IMR-90 (cell line): ENCODE measurements at regions not wholly inside any gene's neighbourhood (a gene's known extent, or its start where the extent isn't known, plus 50 kb on each side); places are given as distances from the start of the nearest gene placed in this dataset.

Experiments used
- ATAC-seq: fragments of 200-7000 bp; cut with Tn5 transposase; 2 replicates; pipeline ENCODE4 v1.9.1; 2020; ENCODE audit warnings: low read depth, mild to moderate bottlenecking, moderate library complexity
- BruUV-seq: library from RNA; stranded (reverse); fragments of 400-500 nt; replicated peaks from 2 replicates; lab custom pipeline; 2021; lab: Mats Ljungman, UMichigan
- CTCF ChIA-PET: fragments of 300-600 bp; formaldehyde crosslinking; extraction: SDS; loops from one replicate; lab custom pipeline; 2021; ENCODE audit warnings: antibody characterized with exemption; lab: Yijun Ruan, JAX
- POLR2A ChIA-PET: fragments of 300-600 bp; sonication (Branson Sonifier 250); formaldehyde crosslinking; loops from one replicate; lab custom pipeline; 2022; ENCODE audit warnings: antibody characterized with exemption; ENCODE audit not compliant: unreplicated experiment; lab: Charles Lee
- DNase-seq: peaks from one replicate; pipeline ENCODE4 v3.0.0; 2013
- H2AFZ ChIP-seq: replicated peaks from 2 replicates; pipeline ENCODE3; 2013; ENCODE audit warnings: low read length, mild to moderate bottlenecking; ENCODE audit not compliant: poor library complexity
- H2AK5ac ChIP-seq: 2 replicates; pipeline ENCODE4 v1.6.1; 2013; ENCODE audit warnings: low read depth, low read length, inconsistent platforms
- H2AK9ac ChIP-seq: replicated peaks from 2 replicates; pipeline ENCODE3; 2013; ENCODE audit warnings: mild to moderate bottlenecking, low read depth, low read length, moderate library complexity; ENCODE audit not compliant: poor library complexity
- H2BK120ac ChIP-seq: 2 replicates; pipeline ENCODE4 v1.6.1; 2013; ENCODE audit warnings: low read depth, low read length, inconsistent platforms
- H2BK15ac ChIP-seq: 3 replicates; pipeline ENCODE4 v1.6.1; 2013; ENCODE audit warnings: low read depth, low read length, inconsistent platforms
- H2BK20ac ChIP-seq: 2 replicates; pipeline ENCODE4 v1.6.1; 2013; ENCODE audit warnings: low read depth, mild to moderate bottlenecking, inconsistent platforms, low read length, moderate library complexity
- H2BK5ac ChIP-seq: 2 replicates; pipeline ENCODE4 v1.6.1; 2013; ENCODE audit warnings: mild to moderate bottlenecking, low read depth, low read length, inconsistent platforms; ENCODE audit not compliant: poor library complexity, severe bottlenecking
- H3K14ac ChIP-seq: replicated peaks from 2 replicates; pipeline ENCODE4 v1.6.1; 2013; ENCODE audit warnings: low read depth, low read length, inconsistent platforms
- H3K18ac ChIP-seq: 2 replicates; pipeline ENCODE4 v1.6.1; 2013; ENCODE audit warnings: low read depth, low read length, control low read depth
- H3K23ac ChIP-seq: 2 replicates; pipeline ENCODE4 v1.6.1; 2013; ENCODE audit warnings: low read depth, low read length, inconsistent platforms
- H3K27ac ChIP-seq: 2 replicates; pipeline ENCODE4 v1.5.1; 2013; ENCODE audit warnings: mild to moderate bottlenecking, control low read depth, low read length; ENCODE audit not compliant: insufficient read depth
- H3K27me3 ChIP-seq: 2 replicates; pipeline ENCODE4 v1.6.1; 2013; ENCODE audit warnings: low read length; ENCODE audit not compliant: control insufficient read depth, insufficient read depth
- H3K36me3 ChIP-seq: 2 replicates; pipeline ENCODE4 v1.6.1; 2013; ENCODE audit warnings: low read length, mixed read lengths; ENCODE audit not compliant: control insufficient read depth, insufficient read depth
- H3K4ac ChIP-seq: 2 replicates; pipeline ENCODE4 v1.6.1; 2013; ENCODE audit warnings: low read depth, low read length, inconsistent platforms
- H3K4me1 ChIP-seq: 2 replicates; pipeline ENCODE4 v1.6.1; 2013; ENCODE audit warnings: low read length, mixed read lengths; ENCODE audit not compliant: control insufficient read depth, insufficient read depth
- H3K4me2 ChIP-seq: 2 replicates; pipeline ENCODE4 v1.6.1; 2013; ENCODE audit warnings: low read depth, mild to moderate bottlenecking, control low read depth, low read length, moderate library complexity
- H3K4me3 ChIP-seq: 2 replicates; pipeline ENCODE4 v1.5.1; 2013; ENCODE audit warnings: low read depth, mild to moderate bottlenecking, control low read depth, low read length, moderate library complexity; ENCODE audit not compliant: insufficient read depth
- H3K56ac ChIP-seq: 2 replicates; pipeline ENCODE4 v1.6.1; 2013; ENCODE audit warnings: low read length, inconsistent platforms; ENCODE audit not compliant: insufficient read depth; ENCODE audit errors: extremely low read depth
- H3K79me1 ChIP-seq, 2 experiments: 2 replicates each; pipeline ENCODE4 v1.6.1; 2013; ENCODE audit warnings: low read length in 2 of 2, inconsistent platforms in 1 of 2, low read depth in 1 of 2
- H3K9ac ChIP-seq: 2 replicates; pipeline ENCODE4 v1.6.1; 2013; ENCODE audit warnings: low read depth, low read length, control low read depth
- H3K9me1 ChIP-seq: 2 replicates; pipeline ENCODE4 v1.6.1; 2013; ENCODE audit warnings: low read length, inconsistent platforms; ENCODE audit not compliant: insufficient read depth
- H3K9me3 ChIP-seq: 2 replicates; pipeline ENCODE4 v1.6.1; 2013; ENCODE audit warnings: low read length; ENCODE audit not compliant: control insufficient read depth, insufficient read depth
- H4K20me1 ChIP-seq: 2 replicates; pipeline ENCODE4 v1.6.1; 2013; ENCODE audit warnings: low read length, inconsistent platforms; ENCODE audit not compliant: insufficient read depth
- H4K5ac ChIP-seq: 2 replicates; pipeline ENCODE4 v1.6.1; 2013; ENCODE audit warnings: mild to moderate bottlenecking, low read depth, low read length, control low read depth
- H4K8ac ChIP-seq, 2 experiments: 2 replicates each; pipeline ENCODE4 v1.6.1; 2013; ENCODE audit warnings: low read depth in 2 of 2, low read length in 2 of 2, control low read depth in 1 of 2, inconsistent platforms in 1 of 2
- H4K91ac ChIP-seq: 2 replicates; pipeline ENCODE4 v1.6.1; 2013; ENCODE audit warnings: low read depth, low read length, inconsistent platforms; ENCODE audit not compliant: insufficient read depth
- CEBPB ChIP-seq: IDR thresholded peaks from 2 replicates; pipeline ENCODE4 v1.6.1; 2012; ENCODE audit warnings: low read depth, low read length, improper control_type of control experiment
- CHD1 ChIP-seq: IDR thresholded peaks from 2 replicates; pipeline ENCODE4 v1.6.1; 2012; ENCODE audit warnings: low read depth, low read length, improper control_type of control experiment
- CTCF ChIP-seq: conservative IDR thresholded peaks from 2 replicates; pipeline ENCODE4 v1.5.1; 2012; ENCODE audit warnings: mild to moderate bottlenecking, low read depth, low read length, improper control_type of control experiment
- ELK1 ChIP-seq: fragments of 150-350 bp; IDR thresholded peaks from 2 replicates; pipeline ENCODE4 v1.6.1; 2016; ENCODE audit warnings: low read depth, mild to moderate bottlenecking, low read length, moderate library complexity, borderline replicate concordance
- FOS ChIP-seq: fragments of 150-350 bp; IDR thresholded peaks from 2 replicates; pipeline ENCODE4 v1.6.1; 2016; ENCODE audit warnings: low read depth, low read length
- MAFK ChIP-seq: IDR thresholded peaks from 2 replicates; pipeline ENCODE4 v1.6.1; 2012; ENCODE audit warnings: low read depth, low read length, improper control_type of control experiment
- MAZ ChIP-seq: IDR thresholded peaks from 2 replicates; pipeline ENCODE4 v1.6.1; 2012; ENCODE audit warnings: low read depth, mild to moderate bottlenecking, low read length, improper control_type of control experiment, moderate library complexity, borderline replicate concordance
- MXI1 ChIP-seq: IDR thresholded peaks from 2 replicates; pipeline ENCODE4 v1.6.1; 2012; ENCODE audit warnings: low read depth, mild to moderate bottlenecking, low read length, moderate library complexity, borderline replicate concordance
- NFE2L2 ChIP-seq: fragments of 150-350 bp; IDR thresholded peaks from 2 replicates; pipeline ENCODE4 v1.6.1; 2016; ENCODE audit warnings: low read depth, mild to moderate bottlenecking, low read length
- POLR2A ChIP-seq: IDR thresholded peaks from 2 replicates; pipeline ENCODE4 v1.6.1; 2012; ENCODE audit warnings: mild to moderate bottlenecking, low read depth, low read length
- RAD21 ChIP-seq: IDR thresholded peaks from 2 replicates; pipeline ENCODE4 v1.6.1; 2012; ENCODE audit warnings: low read length, improper control_type of control experiment
- RCOR1 ChIP-seq: IDR thresholded peaks from 2 replicates; pipeline ENCODE4 v1.6.1; 2012; ENCODE audit warnings: mild to moderate bottlenecking, low read length, improper control_type of control experiment; ENCODE audit not compliant: insufficient replicate concordance
- RFX5 ChIP-seq: IDR thresholded peaks from 2 replicates; pipeline ENCODE4 v1.8.0; 2012; ENCODE audit warnings: low read depth, mild to moderate bottlenecking, low read length, moderate library complexity
- SMC3 ChIP-seq: fragments of 150-350 bp; IDR thresholded peaks from 2 replicates; pipeline ENCODE4 v1.6.1; 2016; ENCODE audit warnings: low read depth, mild to moderate bottlenecking, antibody characterized with exemption, low read length, moderate library complexity
- USF2 ChIP-seq: fragments of 150-350 bp; IDR thresholded peaks from 2 replicates; pipeline ENCODE4 v1.6.1; 2017; ENCODE audit warnings: mild to moderate bottlenecking, antibody characterized with exemption, low read length, low read depth
- WGBS, 2 experiments: methylation state at CpG; one replicate each; pipeline versions ENCODE4 v1.1.5 to v1.1.7; 2013; ENCODE audit warnings: missing lambda C conversion rate in 2 of 2; ENCODE audit not compliant: insufficient read length in 1 of 2; ENCODE audit errors: extremely low coverage in 2 of 2; 5-methylcytosine and 5-hydroxymethylcytosine counted together
- dilution Hi-C: fragments of 300-500 bp; cut with HindIII; formaldehyde crosslinking; loops from one replicate; pipeline ENCODE4 v1.14.3; 2018; ENCODE audit warnings: low sequenced_read_pairs; ENCODE audit not compliant: unreplicated experiment
- in situ Hi-C: fragments of 300-500 bp; cut with MboI; formaldehyde crosslinking; loops from 3 replicates; pipeline ENCODE4 v1.14.3; 2019; ENCODE audit warnings: low sequenced_read_pairs, inconsistent platforms, mixed read lengths
- intact Hi-C: fragments of 100-400 bp; cut with micrococcal nuclease; formaldehyde crosslinking; loops from 2 replicates; pipeline ENCODE4 v1.10.0; 2022

- 0 out of 3 replicates have a peak overlapping the region, but pooled peaks have one; percentile 18 for H2BK15ac ChIP-seq
- no peaks in the 10 kb centered on the region for H3K79me1 ChIP-seq
- no peaks in the 10 kb centered on the region for H3K9me1 ChIP-seq
- no peaks in the 10 kb centered on the region for H4K20me1 ChIP-seq
- no peak overlapping the region; the same call in 1 of the 2 replicates for H3K14ac ChIP-seq
- CTCF ChIA-PET = no interaction called here
- H4K5ac ChIP-seq = no peak overlapping the region
- no peak overlapping the region for H3K23ac ChIP-seq
- no peak overlapping the region for H3K9ac ChIP-seq
- H3K4me3 ChIP-seq = no peak overlapping the region
- no peaks in the 10 kb centered on the region for H3K36me3 ChIP-seq
- intact Hi-C loops = no loop called here
- H3K4ac ChIP-seq = no peak overlapping the region
- no peaks in the 10 kb centered on the region for H3K9me3 ChIP-seq
- H3K27ac ChIP-seq = no peak overlapping the region
- no peak overlapping the region for H2AFZ ChIP-seq
- ATAC-seq (no peak), DNase-seq (no peak)
- H2BK20ac ChIP-seq = peak overlapping the region; percentile 47; the same call in 1 of the 2 replicates
- no peak overlapping the region; the same call in 1 of the 2 replicates for H4K91ac ChIP-seq
- in situ Hi-C loops = no loop called here
- H3K4me2 ChIP-seq = no peak overlapping the region
- no peak overlapping the region for H3K56ac ChIP-seq
- H2AK9ac ChIP-seq = no peak overlapping the region
- H2AK5ac ChIP-seq = 0 out of 2 replicates have a peak overlapping the region, but pooled peaks have one; percentile 21
- no TSS peak for BruUV-seq
- POLR2A ChIA-PET = no interaction called here
- H4K8ac ChIP-seq = no peak overlapping the region
- H3K18ac ChIP-seq = no peak overlapping the region
- no peak overlapping the region for H2BK5ac ChIP-seq
- H3K27me3 ChIP-seq = no peaks in the 10 kb centered on the region; the same call in 1 of the 2 replicates
- dilution Hi-C loops = no loop called here
- no peak overlapping the region; the same call in 1 of the 2 replicates for H2BK120ac ChIP-seq
- WGBS, 2 experiments = no CpG with 5 or more reads among the region's 3 CpGs
- peaks cover 7% of the 10 kb centered on the region; the same call in 1 of the 2 replicates for H3K4me1 ChIP-seq
- TF ChIP-seq ELK1 (no peak), NFE2L2 (no peak), CHD1 (no peak), MAFK (no peak), MXI1 (no peak), CEBPB (no peak), POLR2A (no peak), USF2 (no peak), RAD21 (no peak), RFX5 (no peak), FOS (no peak), CTCF (no peak), RCOR1 (no peak), SMC3 (no peak), MAZ (no peak)
Measured at GRCh38 chr6:12535586-12536314, 180.8 kb upstream of the PHACTR1 start.
